GM23248 (cell line): ENCODE measurements at regions not wholly inside any gene's neighbourhood (a gene's known extent, or its start where the extent isn't known, plus 50 kb on each side); places are given as distances from the start of the nearest gene placed in this dataset.

Experiments
- EZH2 ChIP-seq: fragments of 200-600 bp; sonication (generic); IDR thresholded peaks from 2 replicates; pipeline ENCODE4 v1.6.1; 2018; ENCODE audit warnings: antibody characterized with exemption, mild to moderate bottlenecking; ENCODE audit not compliant: insufficient read depth, poor library complexity, severe bottlenecking
- EZH2phosphoT487 ChIP-seq: fragments of 200-600 bp; sonication (generic); IDR thresholded peaks from 2 replicates; pipeline ENCODE4 v1.6.1; 2018; ENCODE audit warnings: antibody characterized with exemption, moderate library complexity, mild to moderate bottlenecking, low read depth; ENCODE audit not compliant: insufficient read depth

- TF ChIP-seq EZH2 (no peak), EZH2phosphoT487 (no peak)
Observed at GRCh38 chr4:139611391-139611790, 54.2 kb upstream of the MGST2 start.
